ENCODE measurements at regions not wholly inside any gene's neighbourhood (a gene's known extent, or its start where the extent isn't known, plus 50 kb on each side); places are given as distances from the start of the nearest gene placed in this dataset.

GRCh38 chr12:67411562-67411961 lies 142.4 kb downstream of the CAND1 start:
- TF ChIP-seq EZH2 (IDR thresholded peaks at IDR 0.05; ENCODE audit: borderline replicate concordance, low read length) (no peak), CTCF (IDR thresholded peaks at IDR 0.05; ENCODE audit: low read length) (no peak)
